D721Med (cell line): ENCODE measurements at regions not wholly inside any gene's neighbourhood (a gene's known extent, or its start where the extent isn't known, plus 50 kb on each side); places are given as distances from the start of the nearest gene placed in this dataset.

Source experiments
- DNase-seq: peaks from one replicate; pipeline ENCODE4 v3.0.0; 2011; ENCODE audit warnings: low spot score; ENCODE audit not compliant: insufficient read length
- FAIRE-seq: peaks from 2 replicates; lab custom pipeline; 2011; peaks lifted over from hg19 to GRCh38; lab: Jason Lieb, UNC
- TF ChIP-seq, protein P1 (sequence below): IDR thresholded peaks from 2 replicates; pipeline ENCODE4 v1.5.1; 2012; ENCODE audit warnings: mild to moderate bottlenecking, control low read depth; ENCODE audit not compliant: insufficient read depth; ENCODE audit errors: missing control alignments

DNA sequence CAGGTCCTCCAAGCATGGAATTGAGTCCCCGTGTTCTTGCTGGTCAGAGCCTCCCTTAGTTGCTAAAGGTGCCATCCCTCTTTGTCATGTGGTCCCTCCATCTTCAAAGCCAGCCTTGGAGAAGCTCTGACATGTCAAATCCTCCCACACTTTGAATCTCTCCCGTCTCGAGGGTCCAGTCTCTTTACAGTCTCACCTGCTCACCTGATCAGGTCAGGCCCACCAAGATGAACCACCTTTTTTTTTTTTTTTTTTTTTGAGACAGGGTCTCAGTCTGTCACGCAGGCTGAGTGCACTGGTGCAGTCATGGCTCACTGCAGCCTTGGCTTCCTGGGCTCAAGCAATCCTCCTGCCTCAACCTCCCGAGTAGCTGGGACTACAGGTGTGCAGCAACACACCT, 100.3 kb upstream of the PRR5 start:
- TF ChIP-seq, protein P1, sequence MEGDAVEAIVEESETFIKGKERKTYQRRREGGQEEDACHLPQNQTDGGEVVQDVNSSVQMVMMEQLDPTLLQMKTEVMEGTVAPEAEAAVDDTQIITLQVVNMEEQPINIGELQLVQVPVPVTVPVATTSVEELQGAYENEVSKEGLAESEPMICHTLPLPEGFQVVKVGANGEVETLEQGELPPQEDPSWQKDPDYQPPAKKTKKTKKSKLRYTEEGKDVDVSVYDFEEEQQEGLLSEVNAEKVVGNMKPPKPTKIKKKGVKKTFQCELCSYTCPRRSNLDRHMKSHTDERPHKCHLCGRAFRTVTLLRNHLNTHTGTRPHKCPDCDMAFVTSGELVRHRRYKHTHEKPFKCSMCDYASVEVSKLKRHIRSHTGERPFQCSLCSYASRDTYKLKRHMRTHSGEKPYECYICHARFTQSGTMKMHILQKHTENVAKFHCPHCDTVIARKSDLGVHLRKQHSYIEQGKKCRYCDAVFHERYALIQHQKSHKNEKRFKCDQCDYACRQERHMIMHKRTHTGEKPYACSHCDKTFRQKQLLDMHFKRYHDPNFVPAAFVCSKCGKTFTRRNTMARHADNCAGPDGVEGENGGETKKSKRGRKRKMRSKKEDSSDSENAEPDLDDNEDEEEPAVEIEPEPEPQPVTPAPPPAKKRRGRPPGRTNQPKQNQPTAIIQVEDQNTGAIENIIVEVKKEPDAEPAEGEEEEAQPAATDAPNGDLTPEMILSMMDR, result no peak
- FAIRE-seq (no peak), DNase-seq (no peak)

DNA sequence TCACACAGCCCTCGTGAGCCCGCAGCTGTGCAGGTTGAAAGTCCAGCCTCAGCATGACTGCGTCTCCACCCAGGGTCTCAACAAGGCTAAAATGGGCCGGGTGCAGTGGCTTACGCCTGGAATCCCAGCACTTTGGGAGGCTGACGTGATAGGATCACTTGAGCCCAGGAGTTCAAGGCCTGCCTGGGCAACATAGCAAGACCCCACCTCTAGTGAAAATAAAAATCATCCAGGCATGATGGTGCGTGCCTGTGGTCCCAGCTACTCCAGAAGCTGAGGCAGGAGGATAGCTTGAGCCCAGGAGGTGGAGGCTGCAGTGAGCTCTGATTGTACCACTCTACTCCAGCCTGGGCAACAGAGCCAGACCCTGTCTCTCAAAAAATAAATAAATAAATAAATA, 100.8 kb upstream of the PRR5 start:
- TF ChIP-seq, protein P1, result no peak
- FAIRE-seq, result no peak
- DNase-seq, result no peak

DNA sequence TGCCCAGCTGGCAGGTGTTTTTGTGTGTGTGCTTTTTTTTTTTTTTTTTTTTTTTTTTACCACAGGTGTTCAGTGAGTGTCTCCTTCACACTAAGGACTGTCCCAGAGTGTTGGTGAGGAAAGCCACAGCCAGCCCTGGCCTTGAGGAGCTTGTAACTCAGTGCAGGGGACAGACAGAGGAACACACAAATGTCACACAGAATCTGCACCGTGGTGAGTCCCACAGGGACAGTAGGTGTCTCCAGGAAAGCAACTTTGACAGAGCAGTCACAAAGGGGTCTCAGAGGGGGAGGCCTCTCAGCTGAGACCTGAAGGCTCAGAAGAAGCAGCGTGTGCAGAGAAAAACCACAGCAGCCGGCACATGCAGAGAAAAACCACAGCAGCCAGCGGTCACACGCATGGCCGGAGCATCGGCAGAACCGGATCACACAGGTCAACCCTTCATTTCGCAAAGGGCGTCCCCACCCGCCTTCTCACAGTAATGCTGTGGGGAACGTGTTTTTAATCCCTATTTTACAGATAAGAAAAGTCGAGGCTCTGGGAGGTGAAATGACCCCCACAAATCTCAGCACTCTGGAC, 101.7 kb upstream of the PRR5 start:
- FAIRE-seq, result no peak
- TF ChIP-seq, protein P1, result no peak
- no peak for DNase-seq

DNA sequence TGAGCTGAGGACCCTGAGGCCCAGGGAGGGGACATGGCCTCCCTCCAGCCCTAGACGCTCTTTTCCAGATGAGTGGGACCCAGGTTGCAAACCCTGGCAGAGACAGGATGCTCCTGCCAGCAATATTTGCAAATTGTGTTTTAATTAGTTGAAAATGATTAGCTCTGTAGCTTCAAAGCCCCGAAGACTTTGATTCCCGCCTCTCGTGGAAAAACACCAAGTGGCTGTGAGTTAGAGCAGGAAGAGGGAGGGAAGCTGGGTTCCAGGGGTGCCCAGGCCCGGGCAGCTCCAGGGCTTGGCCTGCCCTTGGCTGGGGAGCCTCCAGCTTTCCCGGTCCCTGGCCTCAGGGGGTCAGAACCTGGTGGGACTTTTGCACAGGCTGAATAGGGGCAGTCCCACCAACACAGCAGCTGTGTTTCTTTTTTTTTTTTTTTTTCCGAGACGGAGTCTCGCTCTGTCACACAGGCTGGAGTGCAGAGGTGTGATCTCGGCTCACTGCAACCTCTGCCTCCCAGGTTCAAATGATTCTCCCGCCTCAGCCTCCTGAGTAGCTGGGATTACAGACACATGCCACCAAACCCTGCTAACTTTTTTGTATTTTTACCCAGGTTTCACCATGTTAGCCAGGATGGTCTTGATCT, 101.6 kb upstream of the RTL6 start:
- no peak for FAIRE-seq
- TF ChIP-seq, protein P1, result no peak
- DNase-seq, result no peak

DNA sequence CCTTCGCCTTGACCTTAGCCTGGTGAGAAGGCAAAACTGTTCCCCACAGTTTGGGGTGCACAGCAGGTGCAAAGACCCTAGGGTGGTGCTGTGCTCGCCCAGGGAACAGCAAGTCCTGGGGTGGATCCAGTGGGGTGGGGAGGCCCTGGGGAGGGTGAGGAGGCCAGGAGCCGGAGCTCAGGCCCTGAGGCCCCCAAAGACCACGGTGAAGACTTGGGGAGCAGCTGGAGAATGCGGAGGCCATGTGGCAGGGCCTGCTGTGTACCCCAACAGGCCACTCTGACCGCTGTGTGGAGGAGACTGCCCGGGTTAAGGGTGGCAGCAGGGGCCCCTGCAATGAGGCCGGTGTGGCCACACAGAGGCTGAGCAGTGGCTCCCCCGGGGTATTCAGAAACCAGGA, 101.1 kb upstream of the RTL6 start:
- FAIRE-seq (no peak), DNase-seq (no peak)
- TF ChIP-seq, protein P1, result no peak

DNA sequence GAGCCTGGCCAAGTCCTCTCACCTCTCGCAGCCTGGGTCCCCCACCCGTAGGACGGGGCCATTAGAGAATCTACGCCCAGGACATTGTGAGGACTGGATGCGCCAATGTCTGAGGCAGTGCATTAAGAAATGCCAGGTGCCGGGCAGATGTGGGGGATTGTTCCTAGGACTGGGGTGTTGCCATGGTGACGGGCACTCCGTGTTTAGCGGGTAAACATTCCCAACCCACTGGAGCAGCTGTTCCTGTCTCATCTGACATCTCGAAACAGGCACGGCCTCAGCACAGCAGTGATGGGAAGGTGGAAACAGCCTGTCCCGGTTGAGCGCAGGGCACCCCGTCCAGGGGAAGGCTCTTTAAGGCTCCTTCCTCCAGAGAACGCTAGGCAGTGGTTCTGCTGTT, 99.6 kb upstream of the RTL6 start:
- FAIRE-seq, result no peak
- TF ChIP-seq, protein P1, result no peak
- no peak for DNase-seq

DNA sequence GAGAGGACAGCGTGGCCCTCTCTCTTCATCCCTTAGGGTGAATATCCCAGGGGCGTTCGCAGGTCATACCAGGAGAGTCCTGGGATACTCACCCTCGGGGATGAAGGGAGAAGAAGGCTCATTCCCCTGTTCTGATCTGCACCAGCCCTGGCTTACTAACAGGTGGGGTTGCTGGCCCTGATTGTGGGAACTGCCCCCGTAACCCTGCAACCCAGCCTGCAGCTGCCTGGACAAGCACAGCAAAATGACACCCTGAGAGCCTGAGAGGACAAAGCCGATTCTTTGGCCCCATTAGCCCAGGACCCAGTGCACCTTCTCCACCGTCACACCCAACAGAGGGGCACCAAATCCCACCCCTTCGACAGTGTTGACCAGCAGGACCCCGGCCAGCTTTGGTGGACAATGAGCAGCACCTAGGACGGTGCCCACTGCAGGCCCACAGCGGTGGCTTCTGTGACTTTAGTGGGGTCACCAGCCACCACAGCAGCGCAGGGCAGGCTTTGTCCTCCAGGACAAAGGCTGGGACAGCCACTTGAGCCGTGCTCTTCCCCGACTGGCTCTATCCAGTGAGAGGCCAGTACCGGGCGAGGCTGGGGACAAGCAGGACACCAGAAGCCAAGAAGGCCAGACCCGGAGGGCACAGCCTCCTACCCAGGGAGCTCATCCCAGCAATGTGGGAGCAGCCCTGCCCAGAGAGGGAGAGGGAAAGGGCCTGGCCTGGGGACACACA, 98.5 kb upstream of the RTL6 start:
- FAIRE-seq (no peak), DNase-seq (no peak)
- TF ChIP-seq, protein P1, result no peak
